Fibroblast of lung (primary cell): ENCODE measurements at regions not wholly inside any gene's neighbourhood (a gene's known extent, or its start where the extent isn't known, plus 50 kb on each side); places are given as distances from the start of the nearest gene placed in this dataset.

Experiments used
- DNase-seq, 2 donors: peaks; one replicate each; pipeline versions ENCODE4 v3.0.0 to v3.0.0-alpha.2; 2010; ENCODE audit warnings: low read depth in 2 of 2
- H2AFZ ChIP-seq: 2 replicates; pipeline ENCODE4 v1.5.1; 2012; ENCODE audit warnings: low read length, control low read depth, inconsistent platforms
- H3K27ac ChIP-seq: 2 replicates; pipeline ENCODE4 v1.5.1; 2011; ENCODE audit warnings: low read length, control low read depth; ENCODE audit not compliant: insufficient read depth
- H3K27me3 ChIP-seq: 2 replicates; pipeline ENCODE4 v1.5.1; 2011; ENCODE audit warnings: mild to moderate bottlenecking, low read length; ENCODE audit not compliant: control insufficient read depth, insufficient read depth
- H3K36me3 ChIP-seq: 2 replicates; pipeline ENCODE4 v1.5.1; 2011; ENCODE audit warnings: low read length; ENCODE audit not compliant: control insufficient read depth, insufficient read depth
- H3K4me1 ChIP-seq: 2 replicates; pipeline ENCODE4 v1.5.1; 2011; ENCODE audit warnings: low read length; ENCODE audit not compliant: control insufficient read depth, insufficient read depth; ENCODE audit errors: extremely low read depth
- H3K4me2 ChIP-seq: 2 replicates; pipeline ENCODE4 v1.5.1; 2011; ENCODE audit warnings: low read length, control low read depth; ENCODE audit not compliant: insufficient read depth; ENCODE audit errors: extremely low read depth
- H3K4me3 ChIP-seq, 4 experiments: fragments of 200-600 bp in 1 of 4; sonication (generic) in 1 of 4; replicated peaks in 1 of 4; 2 replicates each; pipeline ENCODE4 v1.5.1; 2011 to 2016; ENCODE audit warnings: low read length in 4 of 4, low read depth in 3 of 4, mild to moderate bottlenecking in 3 of 4, control low read depth in 2 of 4, inconsistent platforms in 1 of 4, mixed read lengths in 1 of 4; ENCODE audit not compliant: insufficient read depth in 1 of 4; ENCODE audit errors: control extremely low read depth in 1 of 4
- H3K79me2 ChIP-seq: 2 replicates; pipeline ENCODE4 v1.5.1; 2012; ENCODE audit warnings: mild to moderate bottlenecking, low read length, inconsistent platforms; ENCODE audit not compliant: control insufficient read depth, insufficient read depth
- H3K9ac ChIP-seq: 2 replicates; pipeline ENCODE4 v1.5.1; 2011; ENCODE audit warnings: mild to moderate bottlenecking, low read length, control low read depth; ENCODE audit not compliant: insufficient read depth
- H3K9me3 ChIP-seq: 2 replicates; pipeline ENCODE4 v1.5.1; 2012; ENCODE audit warnings: low read depth, low read length; ENCODE audit not compliant: control insufficient read depth, insufficient read depth
- H4K20me1 ChIP-seq: 2 replicates; pipeline ENCODE4 v1.5.1; 2011; ENCODE audit warnings: low read length; ENCODE audit not compliant: control insufficient read depth, insufficient read depth; ENCODE audit errors: extremely low read depth
- EZH2 ChIP-seq: IDR thresholded peaks from 2 replicates; pipeline ENCODE4 v1.5.1; 2012; ENCODE audit warnings: low read length, control low read depth, mild to moderate bottlenecking; ENCODE audit errors: missing control alignments
- TF ChIP-seq, protein P1 (sequence below), 2 donors: IDR thresholded peaks in 1 of 2; conservative IDR thresholded peaks in 1 of 2; 1 replicate in 1 of 2; 2 replicates in 1 of 2; pipeline ENCODE4 v1.5.1; 2011 to 2012; ENCODE audit warnings: low read length in 2 of 2, control low read depth in 1 of 2, inconsistent platforms in 1 of 2, low read depth in 1 of 2, mild to moderate bottlenecking in 1 of 2

GRCh38 chr6:45830441-45831139 is 185.1 kb downstream of the CLIC5 start:
- DNase-seq: peak in 1 of 2 donors; percentile 29
- no peak overlapping the region for H3K4me3 ChIP-seq

DNA sequence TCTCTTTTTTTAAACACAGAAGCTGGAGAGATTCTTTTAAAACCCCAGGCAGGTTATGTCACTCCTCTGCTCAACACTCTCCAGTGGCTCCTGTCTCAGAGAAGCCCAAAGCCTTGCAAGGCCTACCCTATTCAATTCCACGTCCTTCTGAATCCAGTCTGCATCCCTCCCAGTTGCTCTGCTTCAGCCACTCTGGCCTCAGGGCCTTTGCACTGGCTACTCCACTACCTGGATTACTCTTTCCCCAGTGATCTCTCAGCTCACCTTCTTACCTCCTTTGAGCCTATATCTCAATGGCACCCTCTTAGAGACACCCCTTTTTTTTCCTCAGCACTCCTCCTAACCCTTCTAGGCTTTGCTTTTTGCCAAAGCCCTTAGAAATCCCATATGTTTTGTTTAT is 185.8 kb downstream of the CLIC5 start:
- Histone ChIP-seq H3K4me3 (no peak overlapping the region), H3K27me3 (no peaks in the 10 kb centered on the region), H3K9me3 (no peaks in the 10 kb centered on the region), H3K27ac (no peak overlapping the region), H2AFZ (no peak overlapping the region), H3K79me2 (no peaks in the 10 kb centered on the region), H3K4me2 (no peak overlapping the region), H3K9ac (no peak overlapping the region), H3K36me3 (no peaks in the 10 kb centered on the region), H4K20me1 (no peaks in the 10 kb centered on the region), H3K4me1 (no peaks in the 10 kb centered on the region)
- no peak for TF ChIP-seq EZH2
- TF ChIP-seq, protein P1, sequence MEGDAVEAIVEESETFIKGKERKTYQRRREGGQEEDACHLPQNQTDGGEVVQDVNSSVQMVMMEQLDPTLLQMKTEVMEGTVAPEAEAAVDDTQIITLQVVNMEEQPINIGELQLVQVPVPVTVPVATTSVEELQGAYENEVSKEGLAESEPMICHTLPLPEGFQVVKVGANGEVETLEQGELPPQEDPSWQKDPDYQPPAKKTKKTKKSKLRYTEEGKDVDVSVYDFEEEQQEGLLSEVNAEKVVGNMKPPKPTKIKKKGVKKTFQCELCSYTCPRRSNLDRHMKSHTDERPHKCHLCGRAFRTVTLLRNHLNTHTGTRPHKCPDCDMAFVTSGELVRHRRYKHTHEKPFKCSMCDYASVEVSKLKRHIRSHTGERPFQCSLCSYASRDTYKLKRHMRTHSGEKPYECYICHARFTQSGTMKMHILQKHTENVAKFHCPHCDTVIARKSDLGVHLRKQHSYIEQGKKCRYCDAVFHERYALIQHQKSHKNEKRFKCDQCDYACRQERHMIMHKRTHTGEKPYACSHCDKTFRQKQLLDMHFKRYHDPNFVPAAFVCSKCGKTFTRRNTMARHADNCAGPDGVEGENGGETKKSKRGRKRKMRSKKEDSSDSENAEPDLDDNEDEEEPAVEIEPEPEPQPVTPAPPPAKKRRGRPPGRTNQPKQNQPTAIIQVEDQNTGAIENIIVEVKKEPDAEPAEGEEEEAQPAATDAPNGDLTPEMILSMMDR (conservative IDR thresholded peaks at IDR 0.05 in 1 of 2, IDR thresholded peaks at IDR 0.05 in 1 of 2; ENCODE audit: low read depth in 1 of 2, low read length in 2 of 2): no peak
- DNase-seq: no peak

More at GRCh38 chr6:45830441-45831139, 185.1 kb downstream of the CLIC5 start:
- Histone ChIP-seq H4K20me1 (no peaks in the 10 kb centered on the region), H3K27me3 (no peaks in the 10 kb centered on the region), H3K27ac (no peak overlapping the region), H3K9ac (no peak overlapping the region), H3K36me3 (no peaks in the 10 kb centered on the region), H3K9me3 (no peaks in the 10 kb centered on the region), H3K4me2 (no peak overlapping the region), H3K79me2 (no peaks in the 10 kb centered on the region), H2AFZ (no peak overlapping the region), H3K4me1 (no peaks in the 10 kb centered on the region)
- no peak for TF ChIP-seq EZH2
- TF ChIP-seq, protein P1 (conservative IDR thresholded peaks at IDR 0.05 in 1 of 2, IDR thresholded peaks at IDR 0.05 in 1 of 2; ENCODE audit: low read depth in 1 of 2, low read length in 2 of 2): no peak

GRCh38 chr6:45827952-45828530 is 187.6 kb downstream of the CLIC5 start:
- no peaks in the 10 kb centered on the region for H4K20me1 ChIP-seq
- H3K9me3 ChIP-seq: no peaks in the 10 kb centered on the region
- H3K27ac ChIP-seq: no peak overlapping the region
- H3K4me1 ChIP-seq: no peaks in the 10 kb centered on the region
- H3K79me2 ChIP-seq: no peaks in the 10 kb centered on the region
- H3K27me3 ChIP-seq: no peaks in the 10 kb centered on the region
- no peak overlapping the region for H3K4me3 ChIP-seq
- no peak for TF ChIP-seq EZH2
- TF ChIP-seq, protein P1 (conservative IDR thresholded peaks at IDR 0.05 in 1 of 2, IDR thresholded peaks at IDR 0.05 in 1 of 2; ENCODE audit: low read depth in 1 of 2, low read length in 2 of 2): no peak
- H3K36me3 ChIP-seq: no peaks in the 10 kb centered on the region
- no peak overlapping the region for H2AFZ ChIP-seq
- no peak overlapping the region for H3K9ac ChIP-seq
- peak in 1 of 2 donors; percentile 76 for DNase-seq
- H3K4me2 ChIP-seq: no peak overlapping the region
